ENCODE measurements at regions not wholly inside any gene's neighbourhood (a gene's known extent, or its start where the extent isn't known, plus 50 kb on each side); places are given as distances from the start of the nearest gene placed in this dataset.

GRCh38 chr20:50311308-50312001, 120.8 kb downstream of the CEBPB start:
- no peak for TF ChIP-seq CTCF (IDR thresholded peaks at IDR 0.05)
- no peak for TF ChIP-seq POLR2AphosphoS5 (IDR thresholded peaks at IDR 0.05)
- no peak for TF ChIP-seq POLR2A (IDR thresholded peaks at IDR 0.05)

Data from breast epithelium (tissue), 3 donors.